NCI-H82 treated with DMSO at 0.1 percent for 48 hours (cell line): ENCODE measurements at regions not wholly inside any gene's neighbourhood (a gene's known extent, or its start where the extent isn't known, plus 50 kb on each side); places are given as distances from the start of the nearest gene placed in this dataset.
A peak's percentile ranks its signal among the peaks of the same experiment; 100 is the strongest.

Experiments
- DNase-seq: peaks from one replicate; lab custom pipeline; 2025; ENCODE audit not compliant: unreplicated experiment; lab: John Stamatoyannopoulos, UW

GRCh38 chr5:169450464-169450863 is 133.1 kb upstream of the SPDL1 start:
- DNase-seq: no peak

DNA sequence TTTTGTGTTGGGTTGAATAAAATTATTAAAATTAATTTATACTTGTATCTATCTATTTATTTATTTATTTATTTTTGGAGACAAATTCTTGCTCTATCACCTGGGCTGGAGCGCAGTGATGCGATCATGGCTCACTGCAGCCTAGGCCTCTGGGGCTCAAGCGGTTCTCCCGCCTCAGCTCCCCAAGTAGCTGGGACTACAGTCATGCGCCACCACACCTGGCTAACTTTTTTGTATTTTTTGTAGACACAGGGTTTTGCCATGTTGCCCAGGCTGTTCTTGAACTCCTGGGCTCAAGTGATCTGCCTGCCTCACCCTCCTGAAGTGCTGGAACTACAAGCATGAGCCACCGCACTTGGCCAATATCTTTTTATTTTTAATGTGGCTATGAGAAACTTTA is 134.7 kb upstream of the SPDL1 start:
- no peak for DNase-seq

- DNase-seq: no peak
Measured at GRCh38 chr5:169445191-169445590, 138.4 kb upstream of the SPDL1 start.

DNA sequence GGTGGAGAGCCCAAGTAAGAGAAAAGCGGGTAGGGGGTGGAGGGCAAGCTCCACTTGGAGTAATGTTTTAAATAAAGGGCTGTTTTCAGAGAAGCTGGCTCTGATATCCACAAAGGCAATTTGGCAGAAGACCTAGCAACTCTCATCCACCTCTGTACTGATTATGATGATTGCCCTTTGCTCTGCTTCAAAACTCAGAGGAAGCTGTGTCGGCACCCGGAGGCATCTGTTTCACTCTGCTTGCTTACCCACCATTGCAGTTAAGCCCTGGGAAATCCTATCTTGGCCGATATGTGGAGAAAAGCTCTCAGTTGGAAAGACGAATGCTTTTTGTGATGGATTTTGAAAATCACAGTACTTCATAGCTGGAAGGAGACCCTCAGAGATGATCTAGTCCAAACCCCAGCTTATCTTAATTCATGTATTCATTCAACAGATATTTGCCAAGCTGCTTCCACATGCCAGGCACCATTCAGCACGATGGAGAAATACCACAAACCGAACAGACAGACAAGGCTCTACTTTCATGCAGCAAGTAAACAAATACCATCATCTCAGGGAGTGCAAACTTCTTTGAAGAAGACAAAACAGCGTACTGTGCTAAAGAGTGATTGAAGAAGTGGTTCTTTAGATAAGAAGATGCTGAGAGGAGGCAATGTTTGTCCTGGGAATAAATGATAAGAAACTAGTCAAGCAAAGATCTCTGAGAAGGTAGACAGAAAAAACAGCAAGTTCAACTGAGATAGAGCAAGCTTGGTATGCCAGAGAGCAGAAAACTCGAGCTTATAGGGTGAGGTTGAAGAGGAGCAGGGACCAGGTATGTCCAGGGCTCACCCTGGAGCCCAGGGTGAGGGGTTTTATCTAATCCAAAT is 140.4 kb upstream of the SPDL1 start:
- no peak for DNase-seq

GRCh38 chr5:169442403-169442874 is 141.1 kb upstream of the SPDL1 start:
- no peak for DNase-seq

GRCh38 chr5:169440107-169440705 is 139.3 kb upstream of the SLIT3 start:
- DNase-seq: no peak

- no peak for DNase-seq
Measured at GRCh38 chr5:169439362-169439761, 138.4 kb upstream of the SLIT3 start.

DNA sequence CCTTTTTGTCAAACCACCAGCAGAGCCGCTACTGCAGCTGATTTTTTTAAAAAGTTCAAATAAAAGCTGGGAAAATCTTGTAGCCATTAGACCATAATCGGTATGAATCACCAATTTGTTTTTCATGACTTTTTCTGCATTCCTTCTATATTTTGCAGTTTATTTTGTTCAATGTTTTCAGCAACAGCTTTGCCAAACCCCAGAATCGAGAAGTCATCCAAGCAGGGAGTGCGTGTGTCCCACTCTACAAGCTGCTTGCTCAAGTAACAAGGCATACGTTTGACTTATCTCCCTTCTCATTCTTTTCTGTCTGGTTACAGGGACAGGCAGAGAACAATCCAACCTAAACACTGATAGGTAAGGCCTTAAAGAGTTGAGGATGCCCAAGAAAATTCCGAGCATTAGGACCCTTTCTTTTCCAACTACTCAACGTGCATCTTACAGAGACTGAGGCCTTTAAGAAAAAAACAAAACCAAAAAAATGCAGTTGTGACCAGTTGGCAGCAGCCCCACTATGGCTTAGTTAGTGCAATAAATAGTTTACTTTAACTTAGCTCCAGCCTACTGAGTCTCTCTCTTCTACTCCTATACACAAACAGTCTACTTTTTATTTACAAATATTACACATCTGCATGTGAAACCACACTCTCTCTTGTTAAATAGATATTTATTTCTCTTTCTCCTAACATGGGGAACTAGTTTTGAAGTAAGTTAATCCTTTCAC is 134.7 kb upstream of the SLIT3 start:
- DNase-seq: no peak

DNA sequence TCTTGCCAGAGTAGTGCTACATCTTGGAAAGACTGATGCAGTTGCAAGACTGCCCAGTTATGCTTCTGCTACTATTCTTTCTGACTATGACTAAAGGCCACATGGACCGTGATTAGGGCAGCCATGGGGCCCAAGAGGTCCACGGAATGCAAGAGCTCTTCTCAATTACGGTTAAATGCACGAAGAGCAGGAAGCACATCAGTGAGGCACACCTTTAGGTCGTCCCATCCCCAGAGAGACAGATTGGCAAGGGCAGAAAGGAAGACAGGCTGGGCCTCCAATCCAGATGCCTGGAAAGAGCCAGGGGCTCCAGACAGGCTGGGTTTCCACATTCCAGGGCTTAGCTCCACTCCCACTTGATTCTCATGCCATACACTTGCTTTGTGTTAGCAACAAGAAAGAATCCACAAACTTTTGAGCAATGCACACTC is 132.3 kb upstream of the SLIT3 start:
- no peak for DNase-seq

DNA sequence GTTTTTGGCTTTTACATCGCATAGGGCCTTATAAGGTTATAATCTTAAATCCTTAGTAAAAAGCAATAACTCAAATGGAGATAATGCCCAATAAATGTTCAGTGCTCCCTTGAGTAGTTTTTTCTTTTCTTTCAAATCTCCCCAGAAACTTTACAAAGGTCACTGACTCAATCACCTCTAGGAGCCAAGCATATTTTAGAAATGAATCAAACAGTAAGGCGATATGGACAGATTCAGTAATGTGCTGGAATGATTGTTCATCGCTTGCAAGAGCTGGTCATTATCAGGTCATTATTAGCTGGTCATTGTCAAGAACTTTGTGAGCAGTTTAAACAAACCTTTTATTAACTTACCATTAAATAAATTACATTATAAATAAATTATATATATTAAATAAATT is 130.4 kb upstream of the SLIT3 start:
- no peak for DNase-seq

DNA sequence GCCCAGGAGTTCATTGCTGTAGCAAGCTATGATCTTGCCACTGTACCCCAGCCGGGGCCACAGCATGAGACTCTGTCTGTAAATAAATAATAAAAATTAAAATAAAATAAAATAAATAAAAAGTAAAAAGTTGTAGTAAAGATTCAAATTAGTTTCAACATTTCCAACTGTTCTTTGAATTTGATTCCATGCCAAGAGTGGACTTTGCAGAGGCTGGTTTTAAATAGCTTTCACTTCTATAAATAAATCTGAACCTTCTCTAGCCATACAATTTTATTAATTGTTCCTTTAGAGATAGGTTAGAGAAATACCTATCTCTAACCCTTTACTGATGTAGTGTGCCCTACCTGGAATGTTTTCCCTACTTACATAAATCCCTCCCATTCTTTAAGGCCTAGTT is 129.7 kb upstream of the SLIT3 start:
- DNase-seq: no peak

GRCh38 chr5:169429044-169429443 is 128.1 kb upstream of the SLIT3 start:
- no peak for DNase-seq

- DNase-seq: peak; percentile 52
Measured at GRCh38 chr5:169426784-169427183, 125.8 kb upstream of the SLIT3 start.

DNA sequence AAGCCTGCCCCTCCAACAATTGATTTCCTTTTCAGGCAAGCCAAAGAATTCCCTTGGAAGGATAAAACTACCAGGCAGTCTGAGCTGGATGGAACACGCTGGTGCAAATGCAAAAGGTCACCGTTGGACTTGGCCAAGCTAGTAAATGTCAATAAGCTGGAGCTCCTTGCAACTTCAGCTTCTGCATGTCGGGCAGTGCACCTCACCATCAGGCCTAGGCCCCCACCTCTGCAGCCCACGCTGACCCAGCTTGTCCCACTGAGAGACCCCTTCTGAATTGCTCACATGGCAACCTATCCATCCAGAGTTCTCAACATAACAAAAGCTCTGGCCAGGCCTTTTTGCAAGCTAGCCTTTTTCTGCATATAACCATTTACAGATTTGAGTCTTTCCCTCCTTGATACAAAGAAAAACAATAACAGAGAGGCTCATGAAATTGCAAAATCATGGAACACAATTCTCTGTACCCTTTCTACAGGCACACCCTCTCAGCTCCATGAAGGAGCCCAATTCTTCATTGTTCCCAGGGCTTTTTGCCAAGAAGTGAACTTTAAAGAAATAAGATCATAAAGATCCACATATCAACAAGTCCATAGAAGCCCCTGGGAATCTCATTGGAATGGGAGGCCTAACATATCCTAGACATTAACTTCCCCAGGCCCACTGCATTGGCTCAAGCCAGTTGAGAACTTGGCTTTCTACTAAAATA is 123.9 kb upstream of the SLIT3 start:
- DNase-seq: no peak

GRCh38 chr5:169424279-169424655 is 123.3 kb upstream of the SLIT3 start:
- DNase-seq: no peak

- DNase-seq: no peak
Measured at GRCh38 chr5:169423580-169424278, 122.8 kb upstream of the SLIT3 start.

- no peak for DNase-seq
Measured at GRCh38 chr5:169422087-169422486, 121.1 kb upstream of the SLIT3 start.

- no peak for DNase-seq
Measured at GRCh38 chr5:169421677-169422076, 120.7 kb upstream of the SLIT3 start.

DNA sequence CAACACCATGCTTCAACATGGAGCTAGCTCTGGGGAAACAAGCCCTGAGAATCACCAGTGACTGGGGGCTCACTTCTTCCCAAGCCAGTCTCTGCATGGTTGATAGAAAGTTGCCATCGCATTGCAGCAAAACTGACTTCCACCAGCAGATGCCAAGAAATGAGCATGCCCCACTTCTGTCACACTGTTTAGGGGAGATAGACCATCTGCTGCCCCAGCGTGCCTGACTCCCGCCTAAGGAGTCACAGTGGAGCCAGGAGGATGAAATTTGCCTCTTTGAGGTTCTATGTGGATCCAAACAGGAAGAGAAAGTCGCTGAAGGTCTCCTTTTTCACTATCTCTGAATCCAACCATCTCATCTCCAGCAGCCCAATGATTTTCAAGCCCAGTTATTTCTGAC is 116.7 kb upstream of the SLIT3 start:
- DNase-seq: no peak

DNA sequence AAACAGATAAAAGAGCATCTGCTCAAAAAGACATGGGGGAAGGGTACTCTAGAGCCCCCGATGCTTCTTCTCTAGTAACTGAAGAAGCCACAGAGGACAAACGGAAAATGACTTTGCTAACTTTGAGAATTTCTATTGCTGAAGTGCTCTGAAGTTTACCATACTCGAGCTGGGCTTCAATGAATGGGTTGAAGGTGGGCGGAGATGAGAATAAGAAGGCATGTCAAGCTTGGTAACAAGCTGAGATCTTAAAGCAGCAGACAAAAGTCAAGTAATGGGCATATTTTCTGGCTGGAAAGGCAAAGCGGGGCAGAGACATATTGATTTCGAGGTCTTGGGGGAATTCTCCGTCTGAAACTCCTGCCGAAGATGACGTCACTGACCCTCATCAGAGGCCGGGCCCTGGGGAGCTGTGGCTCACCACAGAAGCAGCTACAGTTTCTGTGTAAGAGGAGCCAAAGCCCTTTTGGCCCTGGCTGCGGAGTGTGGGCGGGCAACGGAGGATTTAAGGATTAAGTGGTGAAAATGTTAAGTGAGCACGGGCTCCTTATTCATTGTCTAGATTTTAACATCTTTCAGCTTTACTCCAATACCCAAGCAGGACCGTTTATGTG is 115.8 kb upstream of the SLIT3 start:
- DNase-seq: peak; percentile 3
